ENCODE measurements at regions not wholly inside any gene's neighbourhood (a gene's known extent, or its start where the extent isn't known, plus 50 kb on each side); places are given as distances from the start of the nearest gene placed in this dataset.

GRCh38 chr14:75340921-75341320 lies 62.3 kb downstream of the FOS start:
- WGBS (ENCODE audit: insufficient coverage, low coverage, missing lambda C conversion rate), result 13% methylated on average over 7 of the region's 8 CpGs
- no peaks in the 10 kb centered on the region for H3K9me1 ChIP-seq (ENCODE audit: control insufficient read depth, insufficient read depth, low read length)
- in situ Hi-C loops (cut with MboI), result no loop called here
- intact Hi-C loops (cut with micrococcal nuclease), result no loop called here
- no TSS peak for BruUV-seq (replicated peaks)
- DNase-seq (ENCODE audit: extremely low read depth in 1 of 4, low spot score in 3 of 4) (no peak), ATAC-seq (no peak), FAIRE-seq (no peak)
- 0 out of 2 replicates have a peak, but pooled peaks have one; percentile 18 for TF ChIP-seq ESRRA (IDR thresholded peaks at IDR 0.05; ENCODE audit: borderline replicate concordance, low read depth)
- peak; percentile 44; the same call in 1 of the 2 replicates for TF ChIP-seq ZNF589 (CRISPR knock-in tag; IDR thresholded peaks at IDR 0.05; ENCODE audit: low read depth)
- TF ChIP-seq CBFB (CRISPR knock-in tag; IDR thresholded peaks at IDR 0.05), result no peak
- TF ChIP-seq CCNT2 (IDR thresholded peaks at IDR 0.05; ENCODE audit: borderline replicate concordance, extremely low read depth, insufficient read length, low read depth, low read length), result no peak
- TF ChIP-seq ZNF23 (CRISPR knock-in tag; IDR thresholded peaks at IDR 0.05), result no peak
- TF ChIP-seq TFE3 (CRISPR knock-in tag; IDR thresholded peaks at IDR 0.05), result peak; percentile 93
- no peak for TF ChIP-seq MBD1 (CRISPR knock-in tag; IDR thresholded peaks at IDR 0.05)
- peak; percentile 49; the same call in 1 of the 2 replicates for TF ChIP-seq SPI1 (IDR thresholded peaks at IDR 0.05; ENCODE audit: borderline replicate concordance, low read depth, low read length)
- no peak for TF ChIP-seq ZNF41 (CRISPR knock-in tag; conservative IDR thresholded peaks at IDR 0.05)
- no peak for TF ChIP-seq PTBP1 (IDR thresholded peaks at IDR 0.05; ENCODE audit: low read depth, low read length)
- TF ChIP-seq U2AF2 (optimal IDR thresholded peaks at IDR 0.05; ENCODE audit: low read depth, low read length), result no peak
- TF ChIP-seq GABPB2 (CRISPR knock-in tag; conservative IDR thresholded peaks at IDR 0.05), result no peak
- TF ChIP-seq TOE1 (IDR thresholded peaks at IDR 0.05; ENCODE audit: borderline replicate concordance), result peak; percentile 36; the same call in 1 of the 2 replicates
- TF ChIP-seq TOE1 (CRISPR knock-in tag; IDR thresholded peaks at IDR 0.05; ENCODE audit: borderline replicate concordance, low read depth), result no peak
- TF ChIP-seq ZNF695 (CRISPR knock-in tag; IDR thresholded peaks at IDR 0.05), result no peak
- TF ChIP-seq TAF15 (IDR thresholded peaks at IDR 0.05; ENCODE audit: low read depth, low read length), result no peak
- peak; percentile 38; the same call in 1 of the 2 replicates for TF ChIP-seq RAD51 (IDR thresholded peaks at IDR 0.05; ENCODE audit: borderline replicate concordance, low read depth)
- no peak for TF ChIP-seq MNT (conservative IDR thresholded peaks at IDR 0.05)
- TF ChIP-seq ZNF143 (CRISPR knock-in tag; IDR thresholded peaks at IDR 0.05), result no peak
- H3K4me1 ChIP-seq (replicated peaks in 1 of 2; ENCODE audit: control insufficient read depth in 2 of 2, insufficient read depth in 2 of 2, low read length in 2 of 2), result peaks cover 0 to 3% of the 10 kb centered on the region in 2 experiments; a peak in 2 of 5 replicates
- no peaks in the 10 kb centered on the region for H3K9me3 ChIP-seq (replicated peaks; ENCODE audit: control insufficient read depth, insufficient read depth, low read depth, low read length)
- H3K79me2 ChIP-seq (ENCODE audit: control insufficient read depth, insufficient read depth, low read length), result no peaks in the 10 kb centered on the region
- POLR2A ChIA-PET, result interaction anchor here (0.5 kb wide), 1 partner anchor 1125 kb away, joined by 3 read pairs; no protein-coding TSS in a partner anchor
- peak overlapping the region; percentile 84 for H2AFZ ChIP-seq (ENCODE audit: low read depth, low read length)
- H3K27me3 ChIP-seq (ENCODE audit: control insufficient read depth in 2 of 2, insufficient read depth in 2 of 2, low read length in 2 of 2), result peaks cover 0 to under 1% of the 10 kb centered on the region in 2 experiments; a peak in 2 of 5 replicates
- no peaks in the 10 kb centered on the region for H4K20me1 ChIP-seq (replicated peaks; ENCODE audit: control insufficient read depth, insufficient read depth, low read length)
- H3K36me3 ChIP-seq (ENCODE audit: control insufficient read depth, insufficient read depth, low read length), result no peaks in the 10 kb centered on the region
- H3K4me3 ChIP-seq, result no peak overlapping the region
- CTCF ChIA-PET (ENCODE audit: low intra/inter-chr PET ratio), result no interaction called here
- no peak overlapping the region for H3K9ac ChIP-seq (ENCODE audit: insufficient read depth in 1 of 2, low read depth in 2 of 2, low read length in 2 of 2)
- no peak overlapping the region for H3K27ac ChIP-seq (ENCODE audit: extremely low read depth, low read depth, low read length)
- peak overlapping the region; percentile 46 for H3K4me2 ChIP-seq (ENCODE audit: insufficient read depth, low read length)
